ENCODE measurements at regions not wholly inside any gene's neighbourhood (a gene's known extent, or its start where the extent isn't known, plus 50 kb on each side); places are given as distances from the start of the nearest gene placed in this dataset.

DNA sequence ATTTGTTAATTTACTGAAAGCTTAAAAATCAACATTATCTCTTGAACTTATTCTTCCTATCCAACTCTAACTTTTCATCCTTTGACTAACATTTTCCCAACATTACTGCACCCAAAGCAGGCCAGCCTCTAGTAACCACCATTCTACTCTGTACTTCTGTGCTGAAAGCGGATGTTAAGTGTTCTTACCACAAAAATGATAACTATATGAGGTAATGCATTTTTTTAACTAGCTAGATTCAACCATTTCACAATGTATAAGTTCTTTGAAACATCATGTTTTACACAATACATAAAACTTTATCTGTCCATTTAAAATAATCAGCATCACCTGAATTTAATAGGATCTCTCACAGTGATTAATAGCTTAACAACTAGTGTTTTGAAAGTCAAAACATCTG lies 468.5 kb upstream of the MGAT4C start:
- Histone ChIP-seq H3K4me2 (ENCODE audit: insufficient read depth, low read length) (no peak overlapping the region), H3K4me1 (ENCODE audit: control insufficient read depth, extremely low read depth, insufficient read depth, low read length) (peaks cover 8% of the 10 kb centered on the region), H3K9me1 (replicated peaks; ENCODE audit: control insufficient read depth, extremely low read depth, insufficient read depth, low read length) (no peaks in the 10 kb centered on the region), H2AFZ (ENCODE audit: low read depth, low read length) (no peak overlapping the region), H4K20me1 (replicated peaks; ENCODE audit: control insufficient read depth, extremely low read depth, insufficient read depth, low read length) (no peaks in the 10 kb centered on the region), H3K4me3 (replicated peaks in 1 of 3; ENCODE audit: insufficient read depth in 1 of 3, low read depth in 1 of 3, low read length in 3 of 3) (no peak overlapping the region), H3K9me3 (replicated peaks; ENCODE audit: control insufficient read depth, insufficient read depth, low read length) (no peaks in the 10 kb centered on the region), H3K27ac (ENCODE audit: insufficient read depth, low read depth, low read length) (no peak overlapping the region), H3K9ac (replicated peaks; ENCODE audit: extremely low read depth, insufficient read depth, low read length) (no peak overlapping the region), H3K36me3 (ENCODE audit: control insufficient read depth in 2 of 2, extremely low read depth in 1 of 2, insufficient read depth in 2 of 2, low read length in 2 of 2) (no peaks in the 10 kb centered on the region), H3K79me2 (ENCODE audit: control insufficient read depth, insufficient read depth, low read length) (no peaks in the 10 kb centered on the region), H3K27me3 (ENCODE audit: control insufficient read depth in 2 of 2, insufficient read depth in 2 of 2, low read length in 2 of 2) (no peaks in the 10 kb centered on the region)
- ChIA-PET POLR2A (no interaction called here), CTCF (no interaction called here)
- intact Hi-C loops (cut with micrococcal nuclease) (no loop called here), dilution Hi-C loops (cut with MboI; ENCODE audit: extremely low pct_ligation_motif_present, low sequenced_read_pairs) (no loop called here)
- no peak for FAIRE-seq
- no TSS peak for BruUV-seq (replicated peaks)
- TF ChIP-seq, protein P1, sequence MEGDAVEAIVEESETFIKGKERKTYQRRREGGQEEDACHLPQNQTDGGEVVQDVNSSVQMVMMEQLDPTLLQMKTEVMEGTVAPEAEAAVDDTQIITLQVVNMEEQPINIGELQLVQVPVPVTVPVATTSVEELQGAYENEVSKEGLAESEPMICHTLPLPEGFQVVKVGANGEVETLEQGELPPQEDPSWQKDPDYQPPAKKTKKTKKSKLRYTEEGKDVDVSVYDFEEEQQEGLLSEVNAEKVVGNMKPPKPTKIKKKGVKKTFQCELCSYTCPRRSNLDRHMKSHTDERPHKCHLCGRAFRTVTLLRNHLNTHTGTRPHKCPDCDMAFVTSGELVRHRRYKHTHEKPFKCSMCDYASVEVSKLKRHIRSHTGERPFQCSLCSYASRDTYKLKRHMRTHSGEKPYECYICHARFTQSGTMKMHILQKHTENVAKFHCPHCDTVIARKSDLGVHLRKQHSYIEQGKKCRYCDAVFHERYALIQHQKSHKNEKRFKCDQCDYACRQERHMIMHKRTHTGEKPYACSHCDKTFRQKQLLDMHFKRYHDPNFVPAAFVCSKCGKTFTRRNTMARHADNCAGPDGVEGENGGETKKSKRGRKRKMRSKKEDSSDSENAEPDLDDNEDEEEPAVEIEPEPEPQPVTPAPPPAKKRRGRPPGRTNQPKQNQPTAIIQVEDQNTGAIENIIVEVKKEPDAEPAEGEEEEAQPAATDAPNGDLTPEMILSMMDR (IDR thresholded peaks at IDR 0.05; ENCODE audit: extremely low read depth in 1 of 2, insufficient read depth in 1 of 2, low read depth in 1 of 2, low read length in 2 of 2): no peak
- DNase-seq (ENCODE audit: low read depth, low spot score): no peak

GRCh38 chr12:86723326-86723725 lies 467.1 kb upstream of the MGAT4C start:
- no peak overlapping the region for H3K9ac ChIP-seq (replicated peaks; ENCODE audit: extremely low read depth, insufficient read depth, low read length)
- dilution Hi-C loops (cut with MboI; ENCODE audit: extremely low pct_ligation_motif_present, low sequenced_read_pairs): no loop called here
- H3K9me3 ChIP-seq (replicated peaks; ENCODE audit: control insufficient read depth, insufficient read depth, low read length): no peaks in the 10 kb centered on the region
- TF ChIP-seq, protein P1 (IDR thresholded peaks at IDR 0.05; ENCODE audit: extremely low read depth in 1 of 2, insufficient read depth in 1 of 2, low read depth in 1 of 2, low read length in 2 of 2): no peak
- no peak for TF ChIP-seq FOS (IDR thresholded peaks at IDR 0.05; ENCODE audit: borderline replicate concordance, insufficient read depth, low read length)
- TF ChIP-seq POLR2A (IDR thresholded peaks at IDR 0.05; ENCODE audit: low read depth, low read length): no peak
- no peak for TF ChIP-seq MYC (IDR thresholded peaks at IDR 0.05; ENCODE audit: low read depth, low read length)
- TF ChIP-seq GATA2 (IDR thresholded peaks at IDR 0.05; ENCODE audit: insufficient read depth, insufficient read length, low read depth, low read length): no peak
- BruUV-seq (replicated peaks): no TSS peak
- H4K20me1 ChIP-seq (replicated peaks; ENCODE audit: control insufficient read depth, extremely low read depth, insufficient read depth, low read length): no peaks in the 10 kb centered on the region
- no peak overlapping the region for H2AFZ ChIP-seq (ENCODE audit: low read depth, low read length)
- intact Hi-C loops (cut with micrococcal nuclease): no loop called here
- no peak overlapping the region for H3K4me3 ChIP-seq (replicated peaks in 1 of 3; ENCODE audit: insufficient read depth in 1 of 3, low read depth in 1 of 3, low read length in 3 of 3)
- no peak for FAIRE-seq
- no peak for DNase-seq (ENCODE audit: low read depth, low spot score)
- ChIA-PET CTCF (no interaction called here), POLR2A (no interaction called here)
- H3K4me2 ChIP-seq (ENCODE audit: insufficient read depth, low read length): no peak overlapping the region
- H3K9me1 ChIP-seq (replicated peaks; ENCODE audit: control insufficient read depth, extremely low read depth, insufficient read depth, low read length): no peaks in the 10 kb centered on the region
- no peaks in the 10 kb centered on the region for H3K79me2 ChIP-seq (ENCODE audit: control insufficient read depth, insufficient read depth, low read length)
- peaks cover 8% of the 10 kb centered on the region for H3K4me1 ChIP-seq (ENCODE audit: control insufficient read depth, extremely low read depth, insufficient read depth, low read length)
- H3K36me3 ChIP-seq (ENCODE audit: control insufficient read depth in 2 of 2, extremely low read depth in 1 of 2, insufficient read depth in 2 of 2, low read length in 2 of 2): no peaks in the 10 kb centered on the region
- no peak overlapping the region for H3K27ac ChIP-seq (ENCODE audit: insufficient read depth, low read depth, low read length)
- no peaks in the 10 kb centered on the region for H3K27me3 ChIP-seq (ENCODE audit: control insufficient read depth in 2 of 2, insufficient read depth in 2 of 2, low read length in 2 of 2)

Measured in endothelial cell of umbilical vein (primary cell).